HepG2 (cell line): ENCODE measurements at regions not wholly inside any gene's neighbourhood (a gene's known extent, or its start where the extent isn't known, plus 50 kb on each side); places are given as distances from the start of the nearest gene placed in this dataset.

ENCODE experiments used
- ATAC-seq: fragments of 200-7000 bp; cut with Tn5 transposase; 3 replicates; pipeline ENCODE4 v1.9.1; 2020; ENCODE audit warnings: mild to moderate bottlenecking, moderate library complexity
- BruUV-seq: library from RNA; stranded (reverse); fragments of 400-500 nt; replicated peaks from 2 replicates; lab custom pipeline; 2021; lab: Mats Ljungman, UMichigan
- CTCF ChIA-PET: fragments of 300-600 bp; formaldehyde crosslinking; extraction: SDS; loops from one replicate; lab custom pipeline; 2021; ENCODE audit warnings: low total read pairs, inconsistent platforms, low intra/inter-chr PET ratio; lab: Yijun Ruan, JAX
- POLR2A ChIA-PET: fragments of 350-600 bp; sonication (Branson Sonifier 250); formaldehyde crosslinking; loops from one replicate; lab custom pipeline; 2020; ENCODE audit warnings: antibody characterized with exemption, inconsistent platforms; lab: Yijun Ruan, JAX
- DNase-seq: peaks from one replicate; pipeline ENCODE4 v3.0.0-alpha.2; 2015; ENCODE audit warnings: low spot score
- FAIRE-seq: peaks from 3 replicates; lab custom pipeline; 2011; peaks lifted over from hg19 to GRCh38; lab: Jason Lieb, UNC
- H2AFZ ChIP-seq: one replicate; pipeline ENCODE4 v1.6.1; 2011; ENCODE audit warnings: low read length, inconsistent platforms
- H3K27ac ChIP-seq: fragments of 300-600 bp; 3 replicates; pipeline ENCODE4 v1.8.0; 2011; ENCODE audit warnings: mixed run types, mild to moderate bottlenecking, mixed read lengths, low read length, inconsistent platforms; ENCODE audit not compliant: insufficient read depth; ENCODE audit errors: extremely low read length
- H3K27me3 ChIP-seq, 2 experiments: fragments of 200-600 bp in 1 of 2; 2 replicates in 1 of 2; 3 replicates in 1 of 2; pipeline versions ENCODE4 v1.6.0 to v1.8.0; 2011; ENCODE audit warnings: low read length in 2 of 2, mild to moderate bottlenecking in 2 of 2, moderate library complexity in 2 of 2, inconsistent platforms in 1 of 2; ENCODE audit not compliant: insufficient read depth in 2 of 2, control insufficient read depth in 1 of 2
- H3K36me3 ChIP-seq, 2 experiments: fragments of 200-600 bp in 1 of 2; replicated peaks in 1 of 2; 2 replicates in 1 of 2; 3 replicates in 1 of 2; pipeline versions ENCODE4 v1.5.1 to v1.8.0; 2011; ENCODE audit warnings: low read length in 2 of 2, inconsistent platforms in 1 of 2; ENCODE audit not compliant: insufficient read depth in 2 of 2, control insufficient read depth in 1 of 2
- H3K4me1 ChIP-seq: 2 replicates; pipeline ENCODE4 v1.5.1; 2012; ENCODE audit warnings: low read length, inconsistent platforms; ENCODE audit not compliant: insufficient read depth
- H3K4me2 ChIP-seq: 2 replicates; pipeline ENCODE4 v1.6.0; 2011; ENCODE audit warnings: low read depth, low read length, inconsistent platforms
- H3K4me3 ChIP-seq, 3 experiments: fragments of 200-600 bp in 1 of 3; sonication (generic), shearing (Covaris generic) in 1 of 3; replicated peaks in 1 of 3; 2 replicates each; pipeline ENCODE4 v1.5.1; 2011 to 2016; ENCODE audit warnings: low read length in 3 of 3, inconsistent platforms in 2 of 3, low read depth in 2 of 3, mild to moderate bottlenecking in 2 of 3, control low read depth in 1 of 3, mixed read lengths in 1 of 3; ENCODE audit not compliant: insufficient read depth in 1 of 3
- H3K79me2 ChIP-seq: one replicate; pipeline ENCODE4 v1.6.1; 2011; ENCODE audit warnings: low read length, inconsistent platforms; ENCODE audit not compliant: insufficient read depth
- H3K9ac ChIP-seq: 2 replicates; pipeline ENCODE4 v1.6.0; 2011; ENCODE audit warnings: mild to moderate bottlenecking, low read depth, low read length, inconsistent platforms; ENCODE audit not compliant: insufficient read depth
- H3K9me3 ChIP-seq: 2 replicates; pipeline ENCODE4 v1.5.1; 2012; ENCODE audit warnings: mild to moderate bottlenecking, low read length
- H4K20me1 ChIP-seq: 2 replicates; pipeline ENCODE4 v1.6.0; 2011; ENCODE audit warnings: inconsistent platforms, mild to moderate bottlenecking, low read length, moderate library complexity; ENCODE audit not compliant: insufficient read depth
- CBX1 ChIP-seq: IDR thresholded peaks from one replicate; pipeline ENCODE4 v1.6.1; 2016; ENCODE audit warnings: antibody characterized with exemption, low read depth
- CREB1 ChIP-seq, 2 experiments: fragments of 450-650 bp in 1 of 2; IDR thresholded peaks; 2 replicates each; pipeline ENCODE4 v1.6.1; 2016 to 2017; ENCODE audit warnings: control low read depth in 1 of 2, mild to moderate bottlenecking in 1 of 2, missing compliant biosample characterization in 1 of 2, missing genetic modification characterization in 1 of 2
- ESRRA ChIP-seq: sonication (generic); formaldehyde crosslinking; IDR thresholded peaks from 2 replicates; pipeline ENCODE4 v1.5.1; 2020; ENCODE audit warnings: mild to moderate bottlenecking, low read depth, missing genetic modification reagents
- LCORL ChIP-seq, 2 experiments: fragments of 450-650 bp in 1 of 2; sonication (generic) in 1 of 2; formaldehyde crosslinking in 1 of 2; IDR thresholded peaks; 2 replicates each; pipeline versions ENCODE4 v1.5.0 to v1.6.1; 2017 to 2020; ENCODE audit warnings: antibody characterized with exemption in 1 of 2, missing genetic modification reagents in 1 of 2
- WGBS: methylation state at CpG from one replicate; pipeline ENCODE4 v1.1.6; 2017; ENCODE audit warnings: low lambda C conversion rate; 5-methylcytosine and 5-hydroxymethylcytosine counted together
- in situ Hi-C: cut with HindIII; loops from 2 replicates; pipeline ENCODE4 v1.10.0; 2017; ENCODE audit warnings: low pct_unique_long_range_greater_than_20kb; ENCODE audit not compliant: extremely low pct_ligation_motif_present
- intact Hi-C: fragments of 100-400 bp; cut with micrococcal nuclease; formaldehyde crosslinking; loops from one replicate; pipeline ENCODE4 v1.10.0; 2022; ENCODE audit not compliant: unreplicated experiment
- TF ChIP-seq, protein P1 (sequence below): IDR thresholded peaks from 2 replicates; pipeline ENCODE4 v1.6.1; 2012; ENCODE audit warnings: inconsistent platforms
- TF ChIP-seq, protein P2 (sequence below): sonication (generic); formaldehyde crosslinking; IDR thresholded peaks from 2 replicates; pipeline ENCODE4 v1.5.0; 2020; ENCODE audit warnings: mild to moderate bottlenecking, missing genetic modification reagents, borderline replicate concordance

DNA sequence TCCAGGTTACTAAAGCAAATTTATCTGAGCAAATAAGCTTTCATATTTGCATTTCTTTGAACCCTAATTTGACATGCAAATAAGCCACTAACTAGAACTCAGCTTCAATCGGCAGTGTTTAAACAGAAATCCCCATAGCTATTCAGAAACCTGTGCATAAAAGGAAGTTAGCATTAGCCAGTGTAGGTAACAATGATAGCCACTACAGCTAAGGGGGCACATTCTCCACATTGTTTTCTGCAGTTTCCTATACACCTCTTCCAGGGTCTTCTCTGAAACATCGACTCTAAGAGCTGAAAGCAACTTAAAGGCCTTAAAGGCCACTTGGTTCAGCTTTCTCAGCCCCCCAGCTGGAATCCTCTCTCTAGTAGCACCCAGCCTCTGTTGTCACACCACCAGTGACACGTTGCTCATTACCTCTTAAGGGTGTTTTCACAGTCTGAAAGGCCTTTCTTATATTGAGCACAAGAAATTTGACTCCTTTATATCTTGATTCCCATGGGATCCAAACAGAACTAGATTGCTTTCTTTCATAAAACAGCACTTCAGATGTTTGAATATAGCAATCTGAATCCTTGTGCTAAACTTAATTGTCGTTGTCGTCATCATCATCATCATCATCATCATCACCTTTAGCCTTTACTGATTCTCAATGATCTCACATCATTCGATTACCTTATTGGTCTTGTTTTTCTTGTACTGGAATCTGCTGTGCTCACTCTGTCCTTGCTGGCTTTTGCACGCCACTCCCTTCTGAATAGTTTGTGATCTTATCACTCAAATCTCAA is 93.9 kb upstream of the DAB1 start:
- ATAC-seq: no peak
- no peaks in the 10 kb centered on the region for H4K20me1 ChIP-seq
- POLR2A ChIA-PET: no interaction called here
- H3K4me2 ChIP-seq: no peak overlapping the region
- no peak overlapping the region for H3K4me3 ChIP-seq
- H3K9ac ChIP-seq: no peak overlapping the region
- H3K36me3 ChIP-seq: no peaks in the 10 kb centered on the region
- no peak for DNase-seq
- BruUV-seq: no TSS peak
- H2AFZ ChIP-seq: no peak overlapping the region
- no peaks in the 10 kb centered on the region for H3K79me2 ChIP-seq
- TF ChIP-seq ESRRA (no peak), LCORL (IDR thresholded peaks at IDR 0.05) (no peak), LCORL (CRISPR knock-in tag; IDR thresholded peaks at IDR 0.05) (no peak), CBX1 (no peak), CREB1 (IDR thresholded peaks at IDR 0.05) (peak; percentile 85), CREB1 (CRISPR knock-in tag; IDR thresholded peaks at IDR 0.05) (no peak)
- TF ChIP-seq, protein P1, sequence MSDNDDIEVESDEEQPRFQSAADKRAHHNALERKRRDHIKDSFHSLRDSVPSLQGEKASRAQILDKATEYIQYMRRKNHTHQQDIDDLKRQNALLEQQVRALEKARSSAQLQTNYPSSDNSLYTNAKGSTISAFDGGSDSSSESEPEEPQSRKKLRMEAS: no peak
- TF ChIP-seq, protein P2, sequence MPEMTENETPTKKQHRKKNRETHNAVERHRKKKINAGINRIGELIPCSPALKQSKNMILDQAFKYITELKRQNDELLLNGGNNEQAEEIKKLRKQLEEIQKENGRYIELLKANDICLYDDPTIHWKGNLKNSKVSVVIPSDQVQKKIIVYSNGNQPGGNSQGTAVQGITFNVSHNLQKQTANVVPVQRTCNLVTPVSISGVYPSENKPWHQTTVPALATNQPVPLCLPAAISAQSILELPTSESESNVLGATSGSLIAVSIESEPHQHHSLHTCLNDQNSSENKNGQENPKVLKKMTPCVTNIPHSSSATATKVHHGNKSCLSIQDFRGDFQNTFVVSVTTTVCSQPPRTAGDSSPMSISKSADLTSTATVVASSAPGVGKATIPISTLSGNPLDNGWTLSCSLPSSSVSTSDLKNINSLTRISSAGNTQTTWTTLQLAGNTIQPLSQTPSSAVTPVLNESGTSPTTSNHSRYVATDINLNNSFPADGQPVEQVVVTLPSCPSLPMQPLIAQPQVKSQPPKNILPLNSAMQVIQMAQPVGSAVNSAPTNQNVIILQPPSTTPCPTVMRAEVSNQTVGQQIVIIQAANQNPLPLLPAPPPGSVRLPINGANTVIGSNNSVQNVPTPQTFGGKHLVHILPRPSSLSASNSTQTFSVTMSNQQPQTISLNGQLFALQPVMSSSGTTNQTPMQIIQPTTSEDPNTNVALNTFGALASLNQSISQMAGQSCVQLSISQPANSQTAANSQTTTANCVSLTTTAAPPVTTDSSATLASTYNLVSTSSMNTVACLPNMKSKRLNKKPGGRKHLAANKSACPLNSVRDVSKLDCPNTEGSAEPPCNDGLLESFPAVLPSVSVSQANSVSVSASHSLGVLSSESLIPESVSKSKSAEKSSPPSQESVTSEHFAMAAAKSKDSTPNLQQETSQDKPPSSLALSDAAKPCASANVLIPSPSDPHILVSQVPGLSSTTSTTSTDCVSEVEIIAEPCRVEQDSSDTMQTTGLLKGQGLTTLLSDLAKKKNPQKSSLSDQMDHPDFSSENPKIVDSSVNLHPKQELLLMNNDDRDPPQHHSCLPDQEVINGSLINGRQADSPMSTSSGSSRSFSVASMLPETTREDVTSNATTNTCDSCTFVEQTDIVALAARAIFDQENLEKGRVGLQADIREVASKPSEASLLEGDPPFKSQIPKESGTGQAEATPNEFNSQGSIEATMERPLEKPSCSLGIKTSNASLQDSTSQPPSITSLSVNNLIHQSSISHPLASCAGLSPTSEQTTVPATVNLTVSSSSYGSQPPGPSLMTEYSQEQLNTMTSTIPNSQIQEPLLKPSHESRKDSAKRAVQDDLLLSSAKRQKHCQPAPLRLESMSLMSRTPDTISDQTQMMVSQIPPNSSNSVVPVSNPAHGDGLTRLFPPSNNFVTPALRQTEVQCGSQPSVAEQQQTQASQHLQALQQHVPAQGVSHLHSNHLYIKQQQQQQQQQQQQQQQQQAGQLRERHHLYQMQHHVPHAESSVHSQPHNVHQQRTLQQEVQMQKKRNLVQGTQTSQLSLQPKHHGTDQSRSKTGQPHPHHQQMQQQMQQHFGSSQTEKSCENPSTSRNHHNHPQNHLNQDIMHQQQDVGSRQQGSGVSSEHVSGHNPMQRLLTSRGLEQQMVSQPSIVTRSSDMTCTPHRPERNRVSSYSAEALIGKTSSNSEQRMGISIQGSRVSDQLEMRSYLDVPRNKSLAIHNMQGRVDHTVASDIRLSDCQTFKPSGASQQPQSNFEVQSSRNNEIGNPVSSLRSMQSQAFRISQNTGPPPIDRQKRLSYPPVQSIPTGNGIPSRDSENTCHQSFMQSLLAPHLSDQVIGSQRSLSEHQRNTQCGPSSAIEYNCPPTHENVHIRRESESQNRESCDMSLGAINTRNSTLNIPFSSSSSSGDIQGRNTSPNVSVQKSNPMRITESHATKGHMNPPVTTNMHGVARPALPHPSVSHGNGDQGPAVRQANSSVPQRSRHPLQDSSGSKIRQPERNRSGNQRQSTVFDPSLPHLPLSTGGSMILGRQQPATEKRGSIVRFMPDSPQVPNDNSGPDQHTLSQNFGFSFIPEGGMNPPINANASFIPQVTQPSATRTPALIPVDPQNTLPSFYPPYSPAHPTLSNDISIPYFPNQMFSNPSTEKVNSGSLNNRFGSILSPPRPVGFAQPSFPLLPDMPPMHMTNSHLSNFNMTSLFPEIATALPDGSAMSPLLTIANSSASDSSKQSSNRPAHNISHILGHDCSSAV (CRISPR knock-in tag): no peak
- TF ChIP-seq, all 625 proteins: peak for 1
- CTCF ChIA-PET: no interaction called here
- Histone ChIP-seq H3K27me3 (no peaks in the 10 kb centered on the region), H3K4me1 (no peaks in the 10 kb centered on the region), H3K9me3 (no peaks in the 10 kb centered on the region), H3K27ac (no peak overlapping the region)
- in situ Hi-C loops (no loop called here), intact Hi-C loops (loop anchor here (1.0 kb wide), 1 partner anchor 32 kb away; no protein-coding TSS in a partner anchor)
- no peak for FAIRE-seq
- WGBS: 19% methylated on average over 7 of the region's 7 CpGs
